Suprapubic skin (tissue), 4 donors: ENCODE measurements at regions not wholly inside any gene's neighbourhood (a gene's known extent, or its start where the extent isn't known, plus 50 kb on each side); places are given as distances from the start of the nearest gene placed in this dataset.

ENCODE experiments used
- CTCF ChIP-seq, 2 donors: fragments of 200-600 bp in 1 of 2; fragments of 450-650 bp in 1 of 2; sonication (generic) in 1 of 2; IDR thresholded peaks; one replicate each; pipeline ENCODE4 v1.5.1; 2016 to 2019; ENCODE audit warnings: antibody characterized with exemption in 2 of 2, mild to moderate bottlenecking in 1 of 2, moderate library complexity in 1 of 2
- EP300 ChIP-seq: sonication (generic); formaldehyde crosslinking; IDR thresholded peaks from one replicate; pipeline ENCODE4 v1.6.1; 2017; ENCODE audit warnings: antibody characterized with exemption
- POLR2AphosphoS5 ChIP-seq, 3 donors: sonication (generic); formaldehyde crosslinking; IDR thresholded peaks; one replicate each; pipeline ENCODE4 v1.6.1; 2017; ENCODE audit warnings: antibody characterized with exemption in 3 of 3

- TF ChIP-seq CTCF (IDR thresholded peaks at IDR 0.05), result no peak
- no peak for TF ChIP-seq POLR2AphosphoS5 (IDR thresholded peaks at IDR 0.05)
- no peak for TF ChIP-seq EP300
Measured at GRCh38 chr1:80401757-80402156, 1395.2 kb upstream of the ADGRL4 start.
